Upper lobe of right lung (tissue), 1 donor: ENCODE measurements at regions not wholly inside any gene's neighbourhood (a gene's known extent, or its start where the extent isn't known, plus 50 kb on each side); places are given as distances from the start of the nearest gene placed in this dataset.

ENCODE experiments used
- ATAC-seq: fragments of 200-7000 bp; cut with Tn5 transposase; one replicate; pipeline ENCODE4 v1.9.1; 2020; ENCODE audit warnings: mild to moderate bottlenecking, moderate library complexity
- DNase-seq: peaks from one replicate; pipeline ENCODE4 v3.0.0-alpha.2; 2020
- H3K27ac ChIP-seq: fragments of 200-600 bp; one replicate; pipeline ENCODE4 v1.8.0; 2022
- H3K27me3 ChIP-seq: fragments of 200-600 bp; one replicate; pipeline ENCODE4 v1.8.0; 2022; ENCODE audit warnings: mild to moderate bottlenecking
- H3K36me3 ChIP-seq: fragments of 200-600 bp; one replicate; pipeline ENCODE4 v1.8.0; 2022
- H3K4me1 ChIP-seq: fragments of 200-600 bp; one replicate; pipeline ENCODE4 v1.8.0; 2022
- H3K4me3 ChIP-seq: fragments of 200-600 bp; one replicate; pipeline ENCODE4 v1.8.0; 2022; ENCODE audit warnings: mild to moderate bottlenecking
- H3K9me3 ChIP-seq: fragments of 200-600 bp; one replicate; pipeline ENCODE4 v1.8.0; 2022
- intact Hi-C: fragments of 100-400 bp; cut with DNase I; formaldehyde crosslinking; loops from one replicate; pipeline ENCODE4 v1.11.0; 2022
- TF ChIP-seq, protein P1 (sequence below): fragments of 200-600 bp; IDR thresholded peaks from one replicate; pipeline ENCODE4 v1.8.0; 2022; ENCODE audit warnings: antibody characterized with exemption
- donor health status: DM: no; HTN: yes; CAD: no; lungs with severe emphysema.

- Histone ChIP-seq H3K4me3 (no peak overlapping the region), H3K9me3 (no peaks in the 10 kb centered on the region), H3K27me3 (no peaks in the 10 kb centered on the region), H3K27ac (no peak overlapping the region), H3K36me3 (no peaks in the 10 kb centered on the region), H3K4me1 (no peaks in the 10 kb centered on the region)
- ATAC-seq (no peak), DNase-seq (no peak)
- intact Hi-C loops = no loop called here
- TF ChIP-seq, protein P1, sequence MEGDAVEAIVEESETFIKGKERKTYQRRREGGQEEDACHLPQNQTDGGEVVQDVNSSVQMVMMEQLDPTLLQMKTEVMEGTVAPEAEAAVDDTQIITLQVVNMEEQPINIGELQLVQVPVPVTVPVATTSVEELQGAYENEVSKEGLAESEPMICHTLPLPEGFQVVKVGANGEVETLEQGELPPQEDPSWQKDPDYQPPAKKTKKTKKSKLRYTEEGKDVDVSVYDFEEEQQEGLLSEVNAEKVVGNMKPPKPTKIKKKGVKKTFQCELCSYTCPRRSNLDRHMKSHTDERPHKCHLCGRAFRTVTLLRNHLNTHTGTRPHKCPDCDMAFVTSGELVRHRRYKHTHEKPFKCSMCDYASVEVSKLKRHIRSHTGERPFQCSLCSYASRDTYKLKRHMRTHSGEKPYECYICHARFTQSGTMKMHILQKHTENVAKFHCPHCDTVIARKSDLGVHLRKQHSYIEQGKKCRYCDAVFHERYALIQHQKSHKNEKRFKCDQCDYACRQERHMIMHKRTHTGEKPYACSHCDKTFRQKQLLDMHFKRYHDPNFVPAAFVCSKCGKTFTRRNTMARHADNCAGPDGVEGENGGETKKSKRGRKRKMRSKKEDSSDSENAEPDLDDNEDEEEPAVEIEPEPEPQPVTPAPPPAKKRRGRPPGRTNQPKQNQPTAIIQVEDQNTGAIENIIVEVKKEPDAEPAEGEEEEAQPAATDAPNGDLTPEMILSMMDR = no peak
Measured at GRCh38 chr19:30161770-30162169, 210.4 kb upstream of the ZNF536 start.

DNA sequence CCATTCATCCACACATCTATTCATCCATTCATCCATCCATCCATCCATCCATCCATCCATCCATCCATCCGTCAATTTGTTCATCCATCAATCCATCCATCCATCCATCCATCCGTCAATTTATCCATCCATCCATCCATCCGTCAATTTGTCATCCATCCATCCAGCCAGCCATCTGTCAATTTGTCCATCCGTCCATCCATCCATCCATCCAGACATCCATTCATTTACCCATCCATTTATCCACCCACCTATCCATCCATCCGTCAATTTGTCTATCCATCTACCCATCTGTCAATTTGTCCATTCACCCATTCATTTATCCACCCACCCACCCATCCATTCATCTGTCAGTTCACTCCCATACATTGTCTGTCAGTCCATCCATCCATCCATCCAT is 209.5 kb upstream of the ZNF536 start:
- DNase-seq (no peak), ATAC-seq (no peak)
- intact Hi-C loops = no loop called here
- no peaks in the 10 kb centered on the region for H3K36me3 ChIP-seq
- no peaks in the 10 kb centered on the region for H3K27me3 ChIP-seq
- H3K27ac ChIP-seq = no peak overlapping the region
- H3K9me3 ChIP-seq = no peaks in the 10 kb centered on the region
- TF ChIP-seq, protein P1 = no peak
- no peak overlapping the region for H3K4me3 ChIP-seq
- no peaks in the 10 kb centered on the region for H3K4me1 ChIP-seq

- Histone ChIP-seq H3K27ac (no peak overlapping the region), H3K4me3 (no peak overlapping the region), H3K27me3 (no peaks in the 10 kb centered on the region), H3K36me3 (no peaks in the 10 kb centered on the region), H3K9me3 (no peaks in the 10 kb centered on the region), H3K4me1 (no peaks in the 10 kb centered on the region)
- no peak for DNase-seq
- ATAC-seq = no peak
- intact Hi-C loops = no loop called here
- TF ChIP-seq, protein P1 = no peak
Measured at GRCh38 chr19:30163663-30164062, 208.5 kb upstream of the ZNF536 start.

DNA sequence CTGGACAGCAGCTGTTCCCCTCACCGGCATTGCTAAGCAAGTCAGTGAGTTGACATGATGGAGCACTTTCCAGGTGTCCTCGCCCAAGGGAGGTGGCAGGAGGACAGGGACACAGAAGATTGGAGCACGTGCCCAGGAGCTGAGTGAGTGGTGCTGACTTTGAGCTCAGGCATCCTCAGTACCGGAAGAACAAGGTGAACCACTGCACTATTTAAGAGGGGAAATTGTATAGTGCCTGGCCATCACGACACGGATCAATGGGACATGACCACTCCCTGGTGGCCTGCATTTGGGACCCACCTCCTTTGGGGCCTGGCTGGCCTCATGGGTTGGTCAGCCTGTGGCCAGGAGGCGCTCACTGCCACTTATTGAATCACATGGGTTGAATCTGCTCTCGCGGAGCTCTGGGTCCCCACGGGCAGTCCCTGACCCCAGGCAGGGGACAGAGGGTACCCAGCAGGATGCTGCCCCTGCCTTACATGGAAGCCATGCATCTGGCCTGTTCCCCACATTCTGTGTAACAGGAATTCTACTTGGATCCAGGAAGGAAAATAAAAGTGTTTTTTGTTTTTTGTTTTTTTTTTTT is 206.9 kb upstream of the ZNF536 start:
- DNase-seq = no peak
- no peaks in the 10 kb centered on the region for H3K4me1 ChIP-seq

DNA sequence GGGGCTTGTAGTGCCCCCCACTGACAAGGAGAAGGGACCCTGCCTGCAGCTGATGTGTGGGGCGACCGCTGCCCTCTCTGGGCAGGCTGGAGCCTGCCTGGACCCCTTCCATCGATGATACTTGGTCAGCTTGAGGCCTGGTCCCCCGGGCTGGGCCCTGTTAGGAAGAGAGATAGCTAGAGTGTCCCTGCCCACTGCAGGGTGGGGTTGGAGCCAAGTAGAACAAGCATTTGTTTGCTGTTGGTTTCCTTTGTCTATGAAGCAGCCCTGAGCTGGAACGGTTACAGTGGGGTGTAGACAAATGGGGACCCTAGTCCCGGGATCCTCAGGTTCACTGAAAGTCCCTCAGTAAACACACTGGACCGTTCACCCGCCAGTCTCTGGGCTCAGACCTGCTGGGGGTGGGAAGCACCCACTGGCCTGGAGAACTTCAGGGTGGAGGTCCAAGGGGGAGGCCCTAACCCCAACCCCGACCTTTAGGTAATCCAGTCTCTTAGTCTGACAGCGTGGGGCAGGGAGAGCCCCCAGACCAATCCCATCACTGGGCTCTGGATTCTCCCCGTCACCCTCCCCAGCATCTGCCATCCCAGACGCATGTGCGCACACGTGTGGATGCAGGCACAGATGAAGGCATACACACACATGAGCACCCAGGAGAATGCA is 204.8 kb upstream of the ZNF536 start:
- ATAC-seq (no peak), DNase-seq (no peak)
- intact Hi-C loops = no loop called here
- TF ChIP-seq, protein P1 = no peak
- no peak overlapping the region for H3K27ac ChIP-seq
- no peaks in the 10 kb centered on the region for H3K27me3 ChIP-seq
- H3K4me1 ChIP-seq = no peaks in the 10 kb centered on the region
- H3K36me3 ChIP-seq = no peaks in the 10 kb centered on the region
- no peaks in the 10 kb centered on the region for H3K9me3 ChIP-seq
- no peak overlapping the region for H3K4me3 ChIP-seq

More for the DNA sequence above, 206.9 kb upstream of the ZNF536 start:
- Histone ChIP-seq H3K36me3 (no peaks in the 10 kb centered on the region), H3K4me3 (no peak overlapping the region), H3K9me3 (no peaks in the 10 kb centered on the region), H3K27me3 (no peaks in the 10 kb centered on the region), H3K27ac (no peak overlapping the region)
- ATAC-seq = no peak
- intact Hi-C loops = no loop called here
- TF ChIP-seq, protein P1 = no peak
